ENCODE measurements at regions not wholly inside any gene's neighbourhood (a gene's known extent, or its start where the extent isn't known, plus 50 kb on each side); places are given as distances from the start of the nearest gene placed in this dataset.

DNA sequence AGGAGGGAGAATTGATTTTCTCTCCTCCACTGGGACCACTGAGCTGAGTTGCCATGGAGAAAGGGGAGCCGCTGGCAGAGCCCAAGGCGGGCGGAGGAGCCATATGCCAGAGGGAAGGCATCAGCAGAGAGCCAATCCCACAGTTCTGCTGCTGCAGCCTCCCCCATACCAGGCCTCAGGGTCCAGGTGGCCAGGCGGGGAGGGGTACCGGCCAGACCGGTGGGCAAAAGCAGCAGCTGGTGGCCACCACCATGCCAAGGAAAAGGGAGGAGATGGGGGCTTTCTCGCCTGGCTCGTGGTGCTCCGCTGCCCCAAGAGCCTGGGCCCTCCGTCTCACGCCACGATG is 72.8 kb downstream of the PITPNM2 start:
- no peak for DNase-seq (ENCODE audit: low read depth in 1 of 2, low spot score in 1 of 2)

DNA sequence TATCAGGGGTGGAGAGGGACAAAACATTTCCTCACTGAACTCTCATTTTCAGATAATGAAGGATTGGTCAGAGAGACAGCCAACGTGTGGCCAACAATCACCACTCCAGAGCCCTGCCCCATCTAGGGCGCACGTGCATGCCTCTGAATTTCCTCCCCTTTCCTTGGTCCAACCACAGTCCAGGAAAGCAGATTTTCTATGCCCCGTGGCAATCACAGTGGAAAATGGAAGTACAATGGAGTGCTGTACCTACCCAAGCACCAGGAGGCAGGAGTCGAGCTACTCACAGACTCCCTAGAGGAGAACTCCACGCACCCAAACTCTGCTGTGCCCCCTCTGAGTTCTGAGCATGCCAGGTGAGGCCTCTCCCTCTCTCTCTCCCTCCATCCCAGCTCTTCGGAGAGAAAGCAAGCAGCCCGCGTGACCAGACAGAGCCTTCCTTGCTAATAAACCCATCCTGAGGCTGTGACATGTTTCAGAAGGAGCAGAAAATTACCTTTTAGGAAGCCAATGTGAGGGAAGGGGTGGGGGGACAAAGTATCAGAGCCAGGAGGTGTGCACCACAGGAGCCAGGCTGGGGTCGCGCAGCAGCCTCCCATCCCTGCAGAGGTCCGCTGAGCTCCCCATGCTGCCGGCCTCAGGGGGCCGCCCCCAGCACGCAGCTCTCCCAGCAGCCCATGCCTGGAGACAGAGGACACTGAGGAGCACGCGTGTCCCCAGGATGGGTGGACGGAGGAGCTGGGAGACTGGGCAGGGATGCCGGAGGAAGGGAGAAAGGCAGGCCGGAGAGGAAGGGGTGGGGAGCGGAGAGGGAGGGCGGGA is 73.4 kb downstream of the PITPNM2 start:
- no peak for DNase-seq (ENCODE audit: low read depth in 1 of 2, low spot score in 1 of 2)

DNA sequence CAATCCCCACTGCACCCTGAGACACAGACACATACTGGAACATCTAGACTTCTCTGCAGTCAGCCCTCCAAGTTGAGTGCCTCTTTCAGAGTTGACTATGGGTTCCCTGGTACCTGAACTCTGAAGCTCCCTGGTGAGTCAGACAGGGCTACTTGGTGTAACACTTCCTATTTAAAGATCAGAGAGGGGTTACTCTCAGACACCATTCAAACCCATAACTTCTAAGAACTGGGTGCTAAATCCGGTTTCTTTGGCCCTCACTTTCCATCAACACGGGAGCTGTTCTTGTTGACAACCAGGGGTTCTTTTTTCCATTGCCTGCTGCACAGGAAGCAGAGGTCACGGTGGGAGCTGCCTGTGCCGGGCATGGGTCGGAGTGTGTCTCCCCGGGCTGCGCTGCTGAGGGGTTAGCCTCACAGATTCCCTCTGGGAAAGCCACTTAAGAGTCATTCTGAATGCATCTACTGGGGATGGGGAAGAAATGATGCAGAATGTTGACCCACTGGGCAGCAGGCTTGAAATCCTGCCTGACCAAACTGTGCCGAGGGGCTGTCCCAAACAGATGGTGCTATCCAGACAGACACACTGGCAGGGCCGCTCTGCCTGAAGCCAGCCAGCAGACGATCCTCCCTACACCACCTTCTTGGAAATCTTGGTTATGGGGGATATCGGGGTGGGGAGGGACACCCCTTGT is 74.1 kb downstream of the PITPNM2 start:
- DNase-seq (ENCODE audit: low read depth in 1 of 2, low spot score in 1 of 2): peak in 1 of 2 donors; percentile 25

DNA sequence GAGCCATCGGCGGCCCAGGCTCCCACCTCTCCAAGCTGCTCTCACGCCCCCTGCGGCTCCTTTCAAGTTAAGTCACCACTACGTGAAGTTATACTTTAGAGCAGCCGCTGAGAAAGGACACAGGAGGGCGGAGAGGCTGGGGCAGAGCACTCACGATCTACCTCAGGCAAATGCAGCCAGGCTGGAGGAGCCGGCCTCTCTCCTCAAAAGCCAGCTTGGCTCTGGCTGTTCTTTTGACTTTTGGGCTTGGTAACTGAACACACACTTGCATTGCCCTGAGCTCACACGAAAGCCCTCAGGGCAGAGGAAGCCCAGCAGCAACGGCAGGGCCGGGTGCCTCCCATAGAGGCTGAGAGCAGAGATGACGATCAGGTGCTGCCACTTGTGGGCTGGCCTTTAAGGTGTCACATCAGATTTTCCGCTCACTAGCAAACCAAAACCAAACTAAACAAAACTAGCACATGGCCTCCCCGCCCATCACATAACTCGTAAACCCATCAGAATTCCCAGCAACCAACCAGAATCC is 75.2 kb downstream of the PITPNM2 start:
- DNase-seq (ENCODE audit: low read depth in 1 of 2, low spot score in 1 of 2): peak; percentile 38 to 53

DNA sequence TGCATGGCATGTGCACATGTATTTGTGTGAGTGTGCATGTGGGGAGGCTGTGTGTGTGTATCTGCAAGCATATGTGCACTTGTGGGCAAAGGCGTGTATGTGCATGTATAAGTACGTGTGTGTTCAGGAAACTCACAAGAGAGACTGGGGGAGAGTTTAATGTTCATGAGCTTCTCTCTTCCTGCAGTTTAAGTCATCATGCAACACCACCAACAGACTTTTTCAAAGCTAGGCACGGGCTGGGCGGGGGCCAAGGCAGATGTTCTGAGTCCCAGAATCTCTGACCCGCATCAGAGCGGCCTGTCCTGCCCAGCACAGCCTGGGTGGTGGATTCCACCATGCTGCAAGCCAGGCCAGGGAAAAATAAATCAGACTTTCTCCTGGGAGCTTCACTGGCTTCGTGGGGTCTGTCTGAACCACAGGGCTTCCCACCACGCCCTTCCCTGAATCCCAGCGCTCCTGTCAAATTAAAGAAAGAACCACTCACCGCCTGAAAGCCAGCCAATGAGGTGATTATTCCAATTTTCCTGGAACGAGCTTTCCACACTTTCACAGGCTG is 75.7 kb downstream of the PITPNM2 start:
- DNase-seq (ENCODE audit: low read depth in 1 of 2, low spot score in 1 of 2): no peak

DNA sequence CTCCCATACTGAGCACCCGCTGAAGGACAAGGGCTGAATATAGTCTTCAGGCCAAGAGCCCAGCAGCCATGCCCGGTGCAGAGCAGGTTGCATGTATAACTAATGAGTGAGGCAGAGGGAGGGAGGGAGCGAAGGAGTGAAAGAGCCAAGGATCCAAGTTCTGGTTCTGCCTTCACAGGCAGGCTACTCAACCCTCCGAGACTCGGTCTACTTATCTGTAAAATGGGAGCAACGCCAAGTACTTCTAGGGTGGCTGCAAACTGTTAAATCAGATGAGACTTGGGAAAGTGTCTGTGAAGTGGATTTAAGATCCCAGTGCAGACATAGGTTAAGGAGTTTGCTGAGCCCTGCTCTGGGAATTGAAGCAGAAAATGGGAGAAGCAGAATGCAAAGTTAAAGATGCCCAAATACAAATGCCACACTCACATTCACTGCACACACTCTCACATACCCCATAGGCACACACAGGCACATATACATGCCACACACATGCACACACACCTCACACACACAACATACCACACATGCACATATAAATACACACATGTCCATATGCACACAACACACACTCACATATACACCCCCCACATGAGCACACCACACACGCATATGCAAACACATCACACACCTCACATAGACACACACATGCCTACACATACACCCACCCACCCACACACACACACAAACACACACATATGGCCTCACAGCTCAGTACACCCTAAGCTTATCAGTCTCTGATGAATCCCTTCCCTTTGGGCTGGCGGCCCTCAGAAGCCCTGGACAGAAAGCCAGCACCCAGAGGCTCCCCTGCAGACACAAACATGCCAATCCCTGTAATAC is 76.7 kb downstream of the PITPNM2 start:
- no peak for DNase-seq (ENCODE audit: low read depth in 1 of 2, low spot score in 1 of 2)

DNA sequence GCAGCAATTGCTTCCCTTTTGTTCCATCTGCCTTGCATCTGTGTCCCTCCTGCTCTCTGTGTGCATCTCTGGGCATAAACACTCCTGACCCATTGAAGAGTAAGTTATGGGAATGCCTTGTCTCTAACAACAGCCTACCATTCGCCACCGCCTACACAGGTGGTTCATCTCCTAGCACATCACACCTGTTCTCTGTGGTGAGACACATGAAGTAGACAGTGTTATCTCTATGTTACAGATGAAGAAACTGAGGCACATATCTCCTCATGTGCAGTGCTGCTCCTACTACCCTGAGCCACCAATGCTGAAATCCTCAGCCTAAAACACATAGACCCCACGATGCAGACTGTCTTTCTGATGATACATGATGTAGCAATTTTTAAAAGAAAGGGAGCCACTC is 77.6 kb downstream of the PITPNM2 start:
- no peak for DNase-seq (ENCODE audit: low read depth in 1 of 2, low spot score in 1 of 2)

DNA sequence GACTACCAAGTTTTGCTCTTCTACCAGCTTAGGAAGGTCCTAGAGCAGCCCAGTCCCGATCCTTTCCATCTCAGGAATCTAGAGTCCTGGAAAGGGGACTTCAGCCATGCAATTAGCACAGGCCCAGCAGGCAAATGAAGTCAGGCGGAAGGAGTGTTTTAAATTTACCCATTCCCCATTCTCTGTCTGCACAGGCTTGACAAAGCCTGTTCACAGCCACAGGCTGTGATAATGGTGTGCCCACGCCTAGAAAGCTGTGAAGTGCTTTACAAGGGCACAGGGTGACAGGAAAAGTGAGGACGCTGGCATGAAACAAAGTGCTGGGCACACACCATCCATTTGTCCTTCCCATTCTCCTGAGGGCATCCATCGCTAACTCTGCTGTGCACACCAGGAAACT is 79.0 kb downstream of the PITPNM2 start:
- no peak for DNase-seq (ENCODE audit: low read depth in 1 of 2, low spot score in 1 of 2)

DNA sequence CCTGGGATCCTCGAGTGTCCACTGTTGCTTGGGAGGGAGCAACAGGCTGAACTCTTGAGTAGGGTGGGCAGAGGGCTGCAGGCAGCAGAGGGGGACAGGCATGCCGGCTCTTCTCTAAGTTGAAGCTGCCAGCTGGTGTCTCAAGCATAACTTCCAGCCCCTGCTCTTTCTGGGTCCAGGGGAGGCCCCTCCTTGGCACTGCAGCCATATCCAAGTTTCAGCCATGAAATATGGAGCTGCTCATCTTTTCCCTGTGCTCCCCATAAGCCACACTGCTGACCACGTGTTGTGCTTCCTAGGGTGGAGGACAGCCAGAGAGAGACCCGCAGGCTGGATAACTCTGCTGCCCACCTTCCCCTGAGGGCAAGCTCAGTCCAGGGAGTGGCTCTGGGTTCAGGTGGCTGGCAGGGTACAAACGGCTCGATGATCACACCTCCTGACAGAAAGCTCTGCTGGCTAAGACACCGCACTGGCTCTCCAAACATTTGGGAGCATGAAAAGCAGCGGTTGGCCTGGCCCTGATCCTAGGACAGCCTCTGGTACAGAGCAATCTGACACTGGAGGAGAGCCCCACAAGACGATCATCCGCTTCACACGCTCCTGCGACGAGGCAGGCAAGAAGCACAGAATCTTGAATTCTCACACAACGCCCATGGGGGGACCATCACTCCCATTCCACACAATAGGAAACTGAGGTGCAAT is 79.6 kb downstream of the PITPNM2 start:
- DNase-seq (ENCODE audit: low read depth in 1 of 2, low spot score in 1 of 2): no peak

DNA sequence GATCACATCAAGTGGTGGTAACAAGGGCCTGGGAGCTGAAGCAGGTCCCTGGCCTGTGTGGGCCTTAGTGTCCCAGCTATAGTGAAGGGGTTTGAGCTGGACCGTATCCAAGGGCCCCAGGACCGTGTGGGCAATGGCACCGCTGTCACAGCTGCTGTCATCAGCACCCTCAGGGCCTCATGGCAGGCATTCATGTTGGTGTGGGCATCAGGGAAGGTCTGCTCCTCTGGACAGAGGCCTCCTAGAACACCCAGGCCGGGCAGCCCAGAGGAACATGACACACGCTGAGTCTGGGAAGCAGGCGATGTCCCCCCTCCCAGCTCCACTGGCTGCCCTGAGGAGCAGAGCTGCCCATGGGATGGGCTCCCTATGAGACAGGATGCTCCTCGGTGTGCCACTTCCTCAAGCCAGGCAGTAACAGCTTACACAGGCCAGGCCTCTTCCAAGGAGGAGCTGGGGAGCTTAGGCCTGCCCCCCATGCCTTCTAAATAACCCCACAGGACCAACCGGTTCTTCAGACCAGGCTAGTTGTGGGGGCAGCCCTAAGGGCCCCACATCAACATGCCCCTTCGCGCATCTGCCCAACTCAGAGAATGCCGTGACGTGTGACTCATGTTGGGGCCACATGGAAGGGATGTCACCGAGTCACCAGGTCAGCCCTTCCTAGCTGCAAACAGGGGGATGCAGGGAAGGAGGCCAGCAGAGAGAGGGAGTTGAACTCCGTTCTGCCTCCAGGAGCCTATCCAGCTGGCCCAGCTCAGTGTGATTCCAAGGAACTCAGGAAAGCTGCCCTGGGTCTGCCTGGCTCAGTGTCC is 80.4 kb downstream of the PITPNM2 start:
- DNase-seq (ENCODE audit: low read depth in 1 of 2, low spot score in 1 of 2): no peak

DNA sequence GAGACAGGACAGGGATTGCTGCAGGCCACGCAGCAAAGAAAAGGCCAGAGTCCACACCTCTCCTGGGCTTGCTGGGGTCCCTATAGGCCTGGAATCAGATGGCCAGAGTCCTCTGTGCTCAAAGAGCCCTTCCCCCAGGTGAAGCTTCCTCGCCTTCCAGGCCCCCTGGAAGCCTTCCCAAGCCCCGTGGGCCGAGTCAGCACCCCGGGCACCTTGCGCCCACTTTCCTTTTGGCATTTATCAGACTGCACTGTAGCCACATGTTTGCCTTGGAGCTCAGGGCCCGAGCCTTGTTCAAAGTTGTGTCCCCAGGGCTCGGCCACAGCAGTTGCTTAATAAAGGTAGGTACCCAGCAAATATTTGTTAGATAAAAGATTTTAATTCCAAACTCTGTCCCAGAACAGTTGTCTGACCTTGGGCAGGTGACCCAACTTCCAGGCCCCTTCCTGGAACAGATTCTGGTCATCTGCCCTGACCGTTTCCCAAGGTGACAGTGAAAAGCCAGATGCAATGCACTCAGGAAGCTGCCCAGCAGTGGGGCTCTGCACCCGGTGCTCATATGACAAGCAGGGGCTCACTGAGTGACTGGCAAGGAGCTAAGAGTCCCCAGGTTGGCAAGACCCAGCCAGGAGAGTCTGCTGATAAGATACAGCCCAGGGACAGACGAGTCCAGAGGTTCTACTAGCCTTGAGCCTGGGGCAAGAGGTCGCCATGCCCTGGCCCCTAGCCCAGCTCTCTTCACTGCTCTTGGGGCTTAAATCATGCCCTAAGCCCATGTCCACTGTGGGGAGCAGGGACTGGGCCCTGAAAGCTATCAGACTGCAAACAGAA is 81.2 kb downstream of the PITPNM2 start:
- DNase-seq (ENCODE audit: low read depth in 1 of 2, low spot score in 1 of 2): no peak

DNA sequence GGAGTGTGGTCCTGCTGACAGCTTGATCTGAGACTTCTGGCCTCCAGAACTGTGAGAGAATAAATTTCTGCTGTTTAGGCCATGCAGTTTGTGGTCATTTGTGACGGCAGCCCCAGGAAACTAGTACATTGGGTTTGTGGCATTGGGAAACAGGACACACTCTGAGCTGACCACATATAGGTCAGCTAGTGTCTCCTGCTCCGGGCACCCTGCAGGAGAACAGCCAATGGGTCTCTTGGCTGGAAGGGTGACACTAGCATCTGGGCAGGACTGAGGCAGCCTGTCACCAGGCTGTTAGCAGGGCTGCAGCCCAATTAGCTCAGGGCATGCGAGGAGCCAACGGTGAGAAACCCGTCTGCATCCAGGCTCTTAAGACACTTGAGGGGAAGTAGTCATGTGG is 83.2 kb downstream of the PITPNM2 start:
- no peak for DNase-seq (ENCODE audit: low read depth in 1 of 2, low spot score in 1 of 2)

DNA sequence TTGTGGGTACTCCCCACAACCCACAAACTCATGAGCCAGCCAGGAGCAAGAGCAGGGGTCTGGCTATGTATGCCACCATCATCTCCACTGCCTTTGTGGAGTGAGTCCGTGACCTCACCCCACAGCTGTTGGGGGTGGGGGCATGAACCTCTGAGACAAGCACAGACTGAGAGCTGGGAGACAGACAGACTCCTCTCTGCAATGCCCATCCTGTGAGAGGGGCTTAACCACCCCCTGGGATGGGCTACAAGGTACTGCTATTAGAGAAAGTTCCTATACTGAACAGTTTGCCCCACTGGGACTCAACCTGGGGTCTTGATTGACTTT is 84.5 kb downstream of the PITPNM2 start:
- DNase-seq (ENCODE audit: low read depth in 1 of 2, low spot score in 1 of 2): no peak

DNA sequence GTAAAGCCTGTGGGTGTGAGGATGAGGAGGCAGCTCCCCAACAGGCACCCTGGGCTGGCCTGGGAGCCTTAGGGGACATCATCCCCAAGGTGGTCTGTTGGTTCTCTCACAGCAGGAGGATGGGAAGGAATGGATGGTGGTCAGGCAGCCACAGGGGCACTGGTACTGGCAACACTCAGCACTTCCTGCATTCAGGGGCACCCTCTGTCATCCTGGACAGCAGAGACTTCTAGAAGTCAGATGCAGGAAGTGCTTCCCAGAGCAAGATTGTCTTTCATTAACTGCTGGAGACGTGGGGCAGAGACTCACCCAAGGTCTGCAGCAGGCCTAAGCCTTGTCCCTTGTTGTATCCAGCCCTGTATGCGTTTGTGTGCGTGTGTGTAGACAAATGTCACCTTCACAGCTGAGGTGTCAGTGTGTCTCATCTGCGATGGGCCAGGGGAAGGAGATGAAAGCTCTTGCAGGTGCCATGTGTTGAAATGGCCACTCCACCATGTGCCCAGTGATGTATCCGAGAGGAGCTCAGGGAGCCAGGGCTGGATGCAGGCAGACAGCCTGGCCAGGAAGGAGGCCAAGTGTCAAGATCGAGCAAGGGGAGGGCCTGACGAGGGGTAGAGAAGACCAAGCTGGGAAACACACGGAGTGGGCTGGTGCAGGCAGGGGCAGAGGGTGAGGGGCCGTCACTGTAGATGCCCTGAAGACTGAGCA is 85.1 kb downstream of the PITPNM2 start:
- no peak for DNase-seq (ENCODE audit: low read depth in 1 of 2, low spot score in 1 of 2)

DNA sequence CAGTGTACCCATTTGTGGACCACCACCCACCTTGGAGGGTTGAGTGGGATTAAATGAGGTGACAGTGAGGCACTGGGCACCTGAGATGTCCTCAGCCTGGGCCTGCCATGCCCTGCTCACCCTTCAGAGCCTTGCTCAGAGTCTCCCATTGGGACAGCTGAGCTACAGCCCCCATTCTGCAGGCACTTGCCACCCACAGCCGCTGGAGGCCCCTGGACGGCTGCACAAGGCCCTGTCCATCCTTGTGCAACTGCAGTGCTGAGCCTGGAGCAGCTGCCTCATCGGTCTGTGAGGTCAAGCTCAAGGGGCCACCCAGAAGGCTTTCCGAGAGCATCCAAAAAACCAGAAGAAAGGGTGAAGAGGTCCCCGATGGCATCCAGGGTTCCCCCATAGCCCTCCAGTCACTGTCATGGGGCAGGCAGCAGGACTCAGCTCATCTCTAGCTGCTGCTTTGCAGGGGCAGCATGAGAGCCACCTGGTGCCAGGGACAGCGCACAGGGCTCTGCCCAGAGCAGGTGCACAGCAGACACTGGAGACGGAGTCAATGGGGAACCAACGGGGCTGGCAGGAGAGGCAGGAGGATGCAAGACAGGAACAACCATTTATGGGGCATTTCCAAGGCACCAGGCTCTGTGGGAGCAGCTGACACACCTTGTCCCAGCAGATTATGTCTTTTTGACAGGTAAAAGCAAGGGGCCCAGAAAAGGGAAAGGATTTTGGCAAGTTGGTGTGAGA is 84.6 kb downstream of the ARL6IP4 start:
- no peak for DNase-seq (ENCODE audit: low read depth in 1 of 2, low spot score in 1 of 2)

DNA sequence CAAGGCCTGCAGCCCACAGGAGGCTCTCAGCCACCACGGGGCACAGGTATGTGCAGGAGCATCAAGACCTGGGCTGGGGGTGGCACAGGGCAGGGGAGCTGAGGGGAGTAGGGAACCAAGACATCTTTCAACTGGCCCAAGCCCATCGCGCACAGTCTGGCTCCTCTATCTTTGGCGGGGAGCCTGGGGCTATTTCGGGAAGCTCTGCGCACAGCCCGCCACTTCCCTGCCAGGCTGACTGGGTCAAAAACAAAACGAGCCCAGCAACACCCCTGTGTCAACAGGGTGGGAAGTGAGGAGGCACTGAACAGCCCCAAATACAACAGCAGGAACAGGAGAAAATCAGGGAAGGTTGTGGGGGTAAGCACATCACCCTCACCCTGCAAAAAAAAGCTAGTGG is 83.9 kb downstream of the ARL6IP4 start:
- no peak for DNase-seq (ENCODE audit: low read depth in 1 of 2, low spot score in 1 of 2)

DNA sequence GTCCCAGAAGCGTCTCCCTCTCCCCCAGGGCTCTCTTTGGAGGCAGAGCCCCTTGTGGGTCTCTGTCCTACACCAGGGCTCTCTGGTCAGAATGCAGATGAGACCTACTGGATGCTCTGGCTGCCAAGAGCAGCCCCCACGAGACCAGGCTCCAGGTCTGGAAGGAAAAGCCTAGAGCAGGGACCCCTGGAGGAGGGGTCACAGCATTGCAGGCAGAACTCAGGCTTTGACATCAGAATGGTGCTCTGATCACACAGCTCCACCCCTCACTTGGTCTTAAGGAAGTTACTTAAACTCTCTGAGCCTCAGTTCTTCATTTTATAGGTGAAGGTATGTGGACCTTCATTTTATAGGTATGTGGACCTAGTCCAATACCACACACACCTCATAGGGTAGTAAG is 83.1 kb downstream of the ARL6IP4 start:
- DNase-seq (ENCODE audit: low read depth in 1 of 2, low spot score in 1 of 2): no peak

Data from activated T-helper 1 cell treated with anti-CD3 and anti-CD28 coated beads, Interleukin-2, amount 50 U/mL, for 16 hours (primary cell).